ENCODE measurements at regions not wholly inside any gene's neighbourhood (a gene's known extent, or its start where the extent isn't known, plus 50 kb on each side); places are given as distances from the start of the nearest gene placed in this dataset.

GRCh38 chr9:2984491-2984890 is 140.6 kb upstream of the PUM3 start:
- H3K27ac ChIP-seq: no peak overlapping the region
- ATAC-seq (no peak), DNase-seq (no peak)
- H3K9me3 ChIP-seq: no peaks in the 10 kb centered on the region
- TF ChIP-seq CTCF (IDR thresholded peaks at IDR 0.05) (no peak), POLR2A (IDR thresholded peaks at IDR 0.05) (no peak)
- no peaks in the 10 kb centered on the region for H3K27me3 ChIP-seq
- no peaks in the 10 kb centered on the region for H3K4me1 ChIP-seq
- no peak overlapping the region for H3K4me3 ChIP-seq
- intact Hi-C loops (cut with DNase I): no loop called here
- H3K36me3 ChIP-seq: no peaks in the 10 kb centered on the region

GRCh38 chr9:2979957-2980610 is 136.2 kb upstream of the PUM3 start:
- no peak for ATAC-seq
- WGBS (ENCODE audit: insufficient coverage, low coverage, low lambda C conversion rate, missing lambda C conversion rate): 55% methylated on average over 8 of the region's 8 CpGs
- intact Hi-C loops (cut with DNase I): no loop called here

GRCh38 chr9:2972475-2972874 is 128.6 kb upstream of the PUM3 start:
- Histone ChIP-seq H3K36me3 (no peaks in the 10 kb centered on the region), H3K4me3 (no peak overlapping the region), H3K9me3 (no peaks in the 10 kb centered on the region), H3K27ac (no peak overlapping the region), H3K27me3 (no peaks in the 10 kb centered on the region), H3K4me1 (no peaks in the 10 kb centered on the region)
- TF ChIP-seq CTCF (IDR thresholded peaks at IDR 0.05) (no peak), POLR2A (IDR thresholded peaks at IDR 0.05) (no peak)
- intact Hi-C loops (cut with DNase I): no loop called here
- DNase-seq (no peak), ATAC-seq (no peak)
- WGBS (ENCODE audit: insufficient coverage, low coverage, low lambda C conversion rate, missing lambda C conversion rate): 49% methylated on average over 2 of the region's 2 CpGs

More at GRCh38 chr9:2979957-2980610, 136.2 kb upstream of the PUM3 start:
- Histone ChIP-seq H3K36me3 (no peaks in the 10 kb centered on the region), H3K9me3 (no peaks in the 10 kb centered on the region), H3K4me1 (no peaks in the 10 kb centered on the region), H3K27ac (no peak overlapping the region), H3K4me3 (no peak overlapping the region), H3K27me3 (no peaks in the 10 kb centered on the region)
- DNase-seq: no peak
- TF ChIP-seq POLR2A (IDR thresholded peaks at IDR 0.05) (no peak), CTCF (IDR thresholded peaks at IDR 0.05) (no peak)

GRCh38 chr9:2970864-2971263 is 127.0 kb upstream of the PUM3 start:
- H3K4me3 ChIP-seq: no peak overlapping the region
- DNase-seq: no peak
- no peak for ATAC-seq
- no peaks in the 10 kb centered on the region for H3K4me1 ChIP-seq
- intact Hi-C loops (cut with DNase I): no loop called here
- TF ChIP-seq CTCF (IDR thresholded peaks at IDR 0.05): no peak
- no peak for TF ChIP-seq POLR2A (IDR thresholded peaks at IDR 0.05)
- no peaks in the 10 kb centered on the region for H3K27me3 ChIP-seq
- no peak overlapping the region for H3K27ac ChIP-seq
- no peaks in the 10 kb centered on the region for H3K9me3 ChIP-seq
- no peaks in the 10 kb centered on the region for H3K36me3 ChIP-seq

- ATAC-seq: no peak
- no peak overlapping the region for H3K27ac ChIP-seq
- no peak for DNase-seq
- no peak overlapping the region for H3K4me3 ChIP-seq
- no peaks in the 10 kb centered on the region for H3K27me3 ChIP-seq
- H3K4me1 ChIP-seq: no peaks in the 10 kb centered on the region
- no peaks in the 10 kb centered on the region for H3K9me3 ChIP-seq
- TF ChIP-seq POLR2A (IDR thresholded peaks at IDR 0.05): no peak
- TF ChIP-seq CTCF (IDR thresholded peaks at IDR 0.05): no peak
- intact Hi-C loops (cut with DNase I): no loop called here
- no peaks in the 10 kb centered on the region for H3K36me3 ChIP-seq
These were observed 123.9 kb upstream of the PUM3 start for GRCh38 chr9:2967766-2968165.

Measured in right lobe of liver (tissue), 6 donors.